Right atrium auricular region (tissue), 2 donors: ENCODE measurements at regions not wholly inside any gene's neighbourhood (a gene's known extent, or its start where the extent isn't known, plus 50 kb on each side); places are given as distances from the start of the nearest gene placed in this dataset.

Experiments
- DNase-seq: peaks from one replicate; pipeline ENCODE4 v3.0.0-alpha.2; 2019; ENCODE audit warnings: low spot score
- H3K27ac ChIP-seq, 2 donors: fragments of 200-600 bp; sonication (generic); 1 replicate in 1 of 2; 2 replicates in 1 of 2; pipeline ENCODE4 v1.5.1; 2016 to 2019
- H3K27me3 ChIP-seq, 2 donors: fragments of 200-600 bp; sonication (generic); one replicate each; pipeline versions ENCODE4 v1.5.1 to v1.6.0; 2017 to 2019
- H3K36me3 ChIP-seq: fragments of 200-600 bp; sonication (generic); one replicate; pipeline ENCODE4 v1.5.1; 2016
- H3K4me1 ChIP-seq, 2 donors: fragments of 200-600 bp; sonication (generic); one replicate each; pipeline versions ENCODE4 v1.5.1 to v1.6.0; 2017 to 2019
- H3K4me3 ChIP-seq, 2 donors: fragments of 200-600 bp; sonication (generic); 1 replicate in 1 of 2; 2 replicates in 1 of 2; pipeline ENCODE4 v1.5.1; 2017 to 2019; ENCODE audit warnings: mild to moderate bottlenecking in 1 of 2, moderate library complexity in 1 of 2
- H3K9me3 ChIP-seq, 2 donors: fragments of 200-600 bp; sonication (generic); one replicate each; pipeline ENCODE4 v1.5.1; 2019
- CTCF ChIP-seq, 2 donors: fragments of 200-600 bp; sonication (generic); IDR thresholded peaks; one replicate each; pipeline ENCODE4 v1.5.1; 2019; ENCODE audit warnings: antibody characterized with exemption in 2 of 2

GRCh38 chr11:98703779-98704556 lies 316.8 kb upstream of the CNTN5 start:
- no peak for DNase-seq
- TF ChIP-seq CTCF (IDR thresholded peaks at IDR 0.05): no peak
- Histone ChIP-seq H3K36me3 (no peaks in the 10 kb centered on the region), H3K27ac (no peak overlapping the region), H3K27me3 (no peaks in the 10 kb centered on the region), H3K4me1 (no peaks in the 10 kb centered on the region), H3K4me3 (no peak overlapping the region), H3K9me3 (no peaks in the 10 kb centered on the region)

DNA sequence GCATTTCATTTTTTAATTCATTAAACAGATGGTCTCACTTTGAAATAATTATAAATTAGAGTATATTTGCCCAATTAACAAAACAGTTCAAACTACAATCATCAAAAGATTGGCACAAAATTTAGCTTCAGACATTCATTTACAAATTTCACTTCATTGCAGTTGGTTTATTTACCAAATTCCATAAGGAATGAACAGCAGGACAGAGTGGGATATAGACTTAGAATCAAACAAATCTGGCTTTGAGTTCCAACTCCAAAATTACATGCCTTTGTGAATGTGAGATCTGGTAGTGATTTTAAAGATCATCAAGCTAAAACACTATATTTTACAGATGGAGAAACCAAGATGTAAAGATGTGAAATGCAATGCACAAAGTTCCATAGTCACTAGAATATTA lies 310.7 kb upstream of the CNTN5 start:
- no peaks in the 10 kb centered on the region for H3K36me3 ChIP-seq
- peaks cover 0 to 4% of the 10 kb centered on the region in 2 donors for H3K9me3 ChIP-seq
- no peak overlapping the region for H3K4me3 ChIP-seq
- H3K4me1 ChIP-seq: no peaks in the 10 kb centered on the region
- no peak for TF ChIP-seq CTCF (IDR thresholded peaks at IDR 0.05)
- no peak for DNase-seq
- H3K27ac ChIP-seq: no peak overlapping the region
- no peaks in the 10 kb centered on the region for H3K27me3 ChIP-seq

DNA sequence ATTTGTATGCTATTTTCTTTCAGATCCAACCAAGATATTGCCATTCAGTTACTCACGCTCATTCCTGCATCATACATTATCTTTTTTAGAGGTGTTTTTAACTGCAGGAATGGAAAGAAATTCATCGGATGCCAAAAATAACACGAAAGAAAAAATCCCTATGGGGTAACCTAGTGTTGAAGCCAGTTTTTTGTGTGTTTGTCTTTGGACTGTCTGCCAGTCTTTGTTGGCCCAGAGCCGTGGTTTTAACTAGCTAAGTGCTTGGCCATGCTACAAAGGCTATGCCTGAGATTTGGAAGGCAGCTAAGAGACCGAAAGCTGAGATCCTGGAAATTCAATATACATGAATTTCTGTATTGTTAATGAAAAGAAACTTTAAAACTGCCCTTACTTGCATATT lies 309.8 kb upstream of the CNTN5 start:
- no peak for TF ChIP-seq CTCF (IDR thresholded peaks at IDR 0.05)
- no peak for DNase-seq
- Histone ChIP-seq H3K9me3 (peaks cover 0 to 4% of the 10 kb centered on the region in 2 donors), H3K36me3 (no peaks in the 10 kb centered on the region), H3K4me3 (no peak overlapping the region), H3K4me1 (no peaks in the 10 kb centered on the region), H3K27ac (no peak overlapping the region), H3K27me3 (no peaks in the 10 kb centered on the region)

DNA sequence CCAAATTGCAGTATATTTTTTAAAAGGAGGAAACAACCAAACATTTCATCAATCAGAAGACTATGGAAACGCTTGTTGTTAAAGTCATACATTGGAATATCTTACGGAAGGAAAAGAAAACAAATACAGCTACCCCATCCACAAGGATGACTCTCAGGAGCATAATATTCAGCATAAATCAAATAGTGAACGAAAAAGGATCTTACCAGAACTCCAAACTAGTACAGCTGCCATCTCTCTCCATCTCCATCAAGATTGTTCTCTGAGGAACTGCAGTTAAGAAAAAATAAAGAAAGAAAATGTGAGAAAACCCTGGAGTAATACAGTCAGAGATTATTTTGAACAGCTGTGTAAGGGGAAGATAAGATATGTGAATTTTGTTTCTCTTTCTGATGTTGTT lies 299.8 kb upstream of the CNTN5 start:
- TF ChIP-seq CTCF (IDR thresholded peaks at IDR 0.05): no peak
- Histone ChIP-seq H3K4me1 (no peaks in the 10 kb centered on the region), H3K36me3 (no peaks in the 10 kb centered on the region), H3K9me3 (no peaks in the 10 kb centered on the region), H3K4me3 (no peak overlapping the region), H3K27ac (no peak overlapping the region), H3K27me3 (no peaks in the 10 kb centered on the region)
- DNase-seq: no peak

DNA sequence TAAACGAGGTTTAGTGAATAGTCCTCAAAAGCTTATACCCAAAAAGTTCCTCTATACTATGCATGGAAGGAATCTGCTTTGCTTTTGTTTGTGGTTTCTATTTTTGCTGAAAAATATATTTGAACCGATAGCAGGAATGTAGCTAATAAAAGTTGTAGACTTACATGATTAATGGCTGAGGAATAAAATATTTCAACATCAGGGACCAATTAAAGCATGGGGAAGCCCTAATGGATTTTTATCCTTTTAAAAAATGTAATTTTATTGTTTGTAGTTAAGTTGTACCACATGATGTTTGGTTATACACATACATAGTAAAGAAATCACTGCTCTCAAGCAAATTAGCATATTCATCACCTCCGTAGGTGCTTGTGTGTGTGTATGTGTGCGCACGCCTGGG lies 295.3 kb upstream of the CNTN5 start:
- Histone ChIP-seq H3K36me3 (no peaks in the 10 kb centered on the region), H3K4me3 (no peak overlapping the region), H3K9me3 (peaks cover 0 to 3% of the 10 kb centered on the region in 2 donors), H3K4me1 (no peaks in the 10 kb centered on the region), H3K27me3 (no peaks in the 10 kb centered on the region), H3K27ac (no peak overlapping the region)
- no peak for DNase-seq
- TF ChIP-seq CTCF (IDR thresholded peaks at IDR 0.05): no peak

GRCh38 chr11:98728421-98728820 lies 292.3 kb upstream of the CNTN5 start:
- Histone ChIP-seq H3K4me1 (no peaks in the 10 kb centered on the region), H3K4me3 (no peak overlapping the region), H3K27me3 (no peaks in the 10 kb centered on the region), H3K36me3 (no peaks in the 10 kb centered on the region), H3K27ac (no peak overlapping the region), H3K9me3 (peaks cover 0 to 3% of the 10 kb centered on the region in 2 donors)
- TF ChIP-seq CTCF (IDR thresholded peaks at IDR 0.05): no peak
- DNase-seq: no peak
